ENCODE measurements at regions not wholly inside any gene's neighbourhood (a gene's known extent, or its start where the extent isn't known, plus 50 kb on each side); places are given as distances from the start of the nearest gene placed in this dataset.

DNA sequence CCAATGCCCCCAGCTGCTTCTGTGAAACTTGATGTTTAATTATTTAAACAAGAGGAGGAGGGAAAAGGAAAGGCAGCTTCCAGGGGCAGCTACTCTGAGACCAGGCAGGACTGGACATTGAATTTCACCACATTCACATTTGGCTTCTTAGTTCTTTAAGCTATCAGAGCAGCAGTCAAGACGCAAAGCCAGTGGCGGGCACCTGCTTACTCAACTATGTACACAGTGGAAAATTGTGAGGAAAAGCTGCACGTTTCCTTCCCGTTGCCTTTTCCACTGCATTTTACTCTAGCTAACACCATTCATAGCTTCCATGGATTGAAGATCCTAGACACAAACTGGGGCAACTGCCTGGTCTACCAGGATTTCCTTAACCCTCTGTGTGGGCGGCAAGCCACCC, 200.3 kb downstream of the ERCC6L2 start:
- TF ChIP-seq, protein P1, sequence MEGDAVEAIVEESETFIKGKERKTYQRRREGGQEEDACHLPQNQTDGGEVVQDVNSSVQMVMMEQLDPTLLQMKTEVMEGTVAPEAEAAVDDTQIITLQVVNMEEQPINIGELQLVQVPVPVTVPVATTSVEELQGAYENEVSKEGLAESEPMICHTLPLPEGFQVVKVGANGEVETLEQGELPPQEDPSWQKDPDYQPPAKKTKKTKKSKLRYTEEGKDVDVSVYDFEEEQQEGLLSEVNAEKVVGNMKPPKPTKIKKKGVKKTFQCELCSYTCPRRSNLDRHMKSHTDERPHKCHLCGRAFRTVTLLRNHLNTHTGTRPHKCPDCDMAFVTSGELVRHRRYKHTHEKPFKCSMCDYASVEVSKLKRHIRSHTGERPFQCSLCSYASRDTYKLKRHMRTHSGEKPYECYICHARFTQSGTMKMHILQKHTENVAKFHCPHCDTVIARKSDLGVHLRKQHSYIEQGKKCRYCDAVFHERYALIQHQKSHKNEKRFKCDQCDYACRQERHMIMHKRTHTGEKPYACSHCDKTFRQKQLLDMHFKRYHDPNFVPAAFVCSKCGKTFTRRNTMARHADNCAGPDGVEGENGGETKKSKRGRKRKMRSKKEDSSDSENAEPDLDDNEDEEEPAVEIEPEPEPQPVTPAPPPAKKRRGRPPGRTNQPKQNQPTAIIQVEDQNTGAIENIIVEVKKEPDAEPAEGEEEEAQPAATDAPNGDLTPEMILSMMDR (conservative IDR thresholded peaks at IDR 0.05; ENCODE audit: low read length) = no peak
- no peak for TF ChIP-seq EZH2phosphoT487 (IDR thresholded peaks at IDR 0.05; ENCODE audit: borderline replicate concordance, low read depth, low read length)
